Ovary (tissue), 7 donors: ENCODE measurements at regions not wholly inside any gene's neighbourhood (a gene's known extent, or its start where the extent isn't known, plus 50 kb on each side); places are given as distances from the start of the nearest gene placed in this dataset.

Source experiments
- DNase-seq, 5 donors: peaks; one replicate each; pipeline ENCODE4 v3.0.0-alpha.2; 2019 to 2020
- H3K27ac ChIP-seq, 2 donors: fragments of 200-600 bp; one replicate each; pipeline versions ENCODE4 v1.5.1 to v1.8.0; 2019 to 2022
- H3K27me3 ChIP-seq: fragments of 200-600 bp; one replicate; pipeline ENCODE4 v1.8.0; 2022
- H3K36me3 ChIP-seq: fragments of 200-600 bp; sonication (generic); one replicate; pipeline ENCODE4 v1.5.1; 2019
- H3K4me1 ChIP-seq: one replicate; pipeline ENCODE4 v1.8.1; 2013; ENCODE audit warnings: mild to moderate bottlenecking, moderate library complexity; ENCODE audit not compliant: insufficient read depth
- H3K4me3 ChIP-seq: fragments of 200-600 bp; sonication (generic); one replicate; pipeline ENCODE4 v1.5.1; 2017
- H3K9me3 ChIP-seq, 2 donors: fragments of 200-600 bp in 1 of 2; sonication (generic) in 1 of 2; one replicate each; pipeline versions ENCODE4 v1.5.1 to v1.8.1; 2013 to 2019; ENCODE audit warnings: mild to moderate bottlenecking in 1 of 2, moderate library complexity in 1 of 2
- EP300 ChIP-seq: sonication (generic); formaldehyde crosslinking; IDR thresholded peaks from one replicate; pipeline ENCODE4 v1.6.1; 2017; ENCODE audit warnings: antibody characterized with exemption
- POLR2A ChIP-seq: fragments of 450-650 bp; IDR thresholded peaks from one replicate; pipeline ENCODE4 v1.6.1; 2017; ENCODE audit warnings: antibody characterized with exemption, mild to moderate bottlenecking, moderate library complexity
- WGBS, 3 donors: extraction: QIAGEN DNeasy Blood & Tissue Kit in 1 of 3; methylation state at CpG; one replicate each; pipeline versions ENCODE4 v1.1.5 to v1.1.7; 2013 to 2017; 5-methylcytosine and 5-hydroxymethylcytosine counted together
- intact Hi-C, 4 donors: fragments of 100-400 bp; cut with DNase I; formaldehyde crosslinking; loops; one replicate each; pipeline versions ENCODE4 v1.11.0 to v1.15.1; 2022 to 2023
- TF ChIP-seq, protein P1 (sequence below), 3 donors: fragments of 450-650 bp in 2 of 3; fragments of 200-600 bp in 1 of 3; IDR thresholded peaks; one replicate each; pipeline versions ENCODE4 v1.5.1 to v1.8.0; 2016 to 2022; ENCODE audit warnings: antibody characterized with exemption in 3 of 3, mild to moderate bottlenecking in 1 of 3
- donor health status: DM: no; HTN: no; CAD: no; lungs with moderate emphysema.
- donor health status: DM: no; HTN: no; CAD: no.
- donor health status: Bipolar disorder and iron deficiency.
- donor health status: DM: no; HTN: no; CAD: no.
- donor health status: DM: yes; HTN: yes; CAD: no.

DNA sequence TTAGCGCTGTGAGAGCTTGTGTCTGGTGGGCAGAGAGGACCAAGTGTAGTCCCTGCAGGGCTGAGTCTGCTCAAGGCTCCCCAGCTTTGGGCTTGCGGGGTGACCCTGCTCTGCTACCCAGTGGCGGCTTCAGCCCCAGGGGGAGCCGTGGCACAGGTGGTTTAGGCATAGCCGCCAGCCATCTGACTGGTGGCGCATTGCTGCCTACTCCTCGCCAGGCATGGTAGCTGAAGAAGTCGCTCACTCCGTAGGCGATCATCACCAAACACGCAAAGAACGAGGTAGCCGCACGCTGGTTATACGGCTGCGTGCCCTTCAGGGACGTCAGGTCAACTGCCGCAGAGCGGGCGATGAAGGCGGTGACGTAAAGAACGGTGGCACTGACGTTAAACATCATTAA, 180.7 kb upstream of the DIPK2B start:
- Histone ChIP-seq H3K36me3 (no peaks in the 10 kb centered on the region), H3K27ac (no peak overlapping the region), H3K9me3 (no peaks in the 10 kb centered on the region), H3K4me3 (no peak overlapping the region), H3K4me1 (no peaks in the 10 kb centered on the region), H3K27me3 (no peaks in the 10 kb centered on the region)
- intact Hi-C loops: no loop called here
- WGBS, 3 donors: 91 to 97% (median 94%) methylated on average over 24 of the region's 24 CpGs
- TF ChIP-seq, protein P1, sequence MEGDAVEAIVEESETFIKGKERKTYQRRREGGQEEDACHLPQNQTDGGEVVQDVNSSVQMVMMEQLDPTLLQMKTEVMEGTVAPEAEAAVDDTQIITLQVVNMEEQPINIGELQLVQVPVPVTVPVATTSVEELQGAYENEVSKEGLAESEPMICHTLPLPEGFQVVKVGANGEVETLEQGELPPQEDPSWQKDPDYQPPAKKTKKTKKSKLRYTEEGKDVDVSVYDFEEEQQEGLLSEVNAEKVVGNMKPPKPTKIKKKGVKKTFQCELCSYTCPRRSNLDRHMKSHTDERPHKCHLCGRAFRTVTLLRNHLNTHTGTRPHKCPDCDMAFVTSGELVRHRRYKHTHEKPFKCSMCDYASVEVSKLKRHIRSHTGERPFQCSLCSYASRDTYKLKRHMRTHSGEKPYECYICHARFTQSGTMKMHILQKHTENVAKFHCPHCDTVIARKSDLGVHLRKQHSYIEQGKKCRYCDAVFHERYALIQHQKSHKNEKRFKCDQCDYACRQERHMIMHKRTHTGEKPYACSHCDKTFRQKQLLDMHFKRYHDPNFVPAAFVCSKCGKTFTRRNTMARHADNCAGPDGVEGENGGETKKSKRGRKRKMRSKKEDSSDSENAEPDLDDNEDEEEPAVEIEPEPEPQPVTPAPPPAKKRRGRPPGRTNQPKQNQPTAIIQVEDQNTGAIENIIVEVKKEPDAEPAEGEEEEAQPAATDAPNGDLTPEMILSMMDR (IDR thresholded peaks at IDR 0.05): no peak
- no peak for TF ChIP-seq POLR2A
- no peak for DNase-seq

DNA sequence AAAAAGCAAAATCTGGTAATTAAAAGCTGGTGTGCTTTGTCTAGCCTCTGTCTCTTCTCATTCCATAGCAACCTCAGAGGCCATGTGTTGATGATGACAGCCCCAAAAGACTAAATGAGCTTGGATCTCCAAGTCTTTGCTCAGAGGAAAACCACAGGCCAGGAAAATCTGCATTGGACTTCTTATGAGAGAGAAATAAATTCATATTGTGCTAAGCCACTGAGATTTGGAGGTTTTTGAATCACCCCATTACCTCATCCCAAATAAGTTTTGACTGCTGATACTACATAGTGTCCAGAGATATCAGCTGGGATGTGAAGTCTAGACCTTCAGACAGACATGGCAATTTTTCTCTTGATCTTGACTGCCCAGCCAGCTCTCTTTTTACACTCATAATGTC, 178.6 kb upstream of the DIPK2B start:
- H3K27me3 ChIP-seq: no peaks in the 10 kb centered on the region
- TF ChIP-seq POLR2A: no peak
- no peak for TF ChIP-seq EP300
- TF ChIP-seq, protein P1 (IDR thresholded peaks at IDR 0.05): no peak
- no peak overlapping the region for H3K27ac ChIP-seq
- no peaks in the 10 kb centered on the region for H3K9me3 ChIP-seq
- H3K4me3 ChIP-seq: no peak overlapping the region
- no peaks in the 10 kb centered on the region for H3K4me1 ChIP-seq
- intact Hi-C loops: no loop called here
- no peak for DNase-seq
- H3K36me3 ChIP-seq: no peaks in the 10 kb centered on the region

DNA sequence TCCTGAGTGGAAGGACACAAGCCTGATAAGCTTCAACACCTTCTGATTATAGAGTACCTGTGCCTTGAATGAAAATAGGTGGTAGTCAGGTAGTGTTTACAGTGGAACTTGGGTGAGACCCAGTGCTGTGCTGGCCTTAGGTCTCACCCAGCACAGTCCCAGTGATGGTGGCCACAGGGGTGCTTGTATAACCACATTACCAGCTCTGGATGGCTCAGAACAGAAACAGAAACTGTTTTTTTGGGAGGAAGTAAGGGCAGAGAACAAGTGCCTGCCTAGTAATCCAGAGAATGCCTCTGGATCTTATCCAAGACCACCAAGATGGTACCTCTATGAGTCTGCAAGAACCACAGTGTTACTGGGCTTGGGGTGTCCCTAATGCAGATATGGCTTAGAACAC, 171.5 kb upstream of the DIPK2B start:
- H3K36me3 ChIP-seq: no peaks in the 10 kb centered on the region
- H3K9me3 ChIP-seq: peaks cover 0 to 6% of the 10 kb centered on the region in 2 donors
- H3K27me3 ChIP-seq: no peaks in the 10 kb centered on the region
- H3K4me1 ChIP-seq: no peaks in the 10 kb centered on the region
- intact Hi-C loops: no loop called here
- DNase-seq: no peak
- TF ChIP-seq POLR2A (no peak), EP300 (no peak)
- TF ChIP-seq, protein P1 (IDR thresholded peaks at IDR 0.05): no peak
- no peak overlapping the region for H3K4me3 ChIP-seq
- H3K27ac ChIP-seq: no peak overlapping the region

DNA sequence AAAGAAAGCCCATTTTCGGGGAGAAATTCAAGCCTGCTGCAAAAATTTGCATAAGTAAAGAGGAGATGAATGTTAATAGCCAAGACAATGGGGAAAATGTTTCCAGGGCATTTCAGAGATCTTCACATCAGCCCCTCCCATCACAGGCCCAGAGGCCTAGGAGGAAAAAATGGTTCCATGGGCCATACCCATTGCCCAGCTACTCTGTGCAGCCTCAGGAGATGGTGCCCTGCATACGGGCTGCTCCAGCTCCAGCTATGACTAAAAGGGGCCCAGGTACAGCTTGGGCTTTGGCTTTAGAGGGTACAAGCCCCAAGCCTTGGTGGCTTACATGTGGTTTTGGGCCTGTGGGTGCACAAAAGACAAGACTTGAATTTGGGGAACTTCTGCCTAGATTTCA, 168.0 kb upstream of the DIPK2B start:
- intact Hi-C loops: no loop called here
- WGBS, 3 donors: 84 to 95% (median 88%) methylated on average over 2 of the region's 2 CpGs
- Histone ChIP-seq H3K27me3 (no peaks in the 10 kb centered on the region), H3K36me3 (no peaks in the 10 kb centered on the region), H3K9me3 (peaks cover 0 to 6% of the 10 kb centered on the region in 2 donors), H3K4me3 (no peak overlapping the region), H3K4me1 (no peaks in the 10 kb centered on the region), H3K27ac (no peak overlapping the region)
- TF ChIP-seq, protein P1 (IDR thresholded peaks at IDR 0.05): no peak
- TF ChIP-seq EP300 (no peak), POLR2A (no peak)
- DNase-seq: no peak

DNA sequence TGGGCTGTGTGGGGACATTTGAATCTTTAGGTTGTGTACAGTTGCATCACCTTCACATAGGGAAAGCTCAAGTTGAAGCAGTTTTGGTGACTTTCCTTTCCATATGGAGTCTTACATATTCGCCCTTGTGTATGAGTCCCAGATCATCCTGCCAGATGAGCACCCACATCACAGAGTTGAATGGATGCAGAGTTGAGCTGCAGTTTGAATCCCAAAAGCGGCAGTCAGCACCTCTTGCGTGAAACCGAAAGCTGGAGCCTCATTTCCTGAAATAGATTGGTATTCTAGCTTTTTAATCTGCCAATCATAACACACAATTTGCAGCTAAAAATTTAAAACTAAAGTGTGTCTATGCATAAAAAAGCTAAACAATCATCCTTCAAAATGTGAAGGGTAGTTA, 162.9 kb upstream of the DIPK2B start:
- DNase-seq: no peak
- Histone ChIP-seq H3K27ac (no peak overlapping the region), H3K4me1 (no peaks in the 10 kb centered on the region), H3K9me3 (peaks cover 0 to under 1% of the 10 kb centered on the region in 2 donors), H3K27me3 (no peaks in the 10 kb centered on the region), H3K4me3 (no peak overlapping the region), H3K36me3 (no peaks in the 10 kb centered on the region)
- intact Hi-C loops: no loop called here
- TF ChIP-seq POLR2A: no peak
- no peak for TF ChIP-seq EP300
- TF ChIP-seq, protein P1 (IDR thresholded peaks at IDR 0.05): no peak
- WGBS, 3 donors: 75 to 88% (median 77%) methylated on average over 4 of the region's 4 CpGs
